Endothelial cell of umbilical vein (primary cell): ENCODE measurements at regions not wholly inside any gene's neighbourhood (a gene's known extent, or its start where the extent isn't known, plus 50 kb on each side); places are given as distances from the start of the nearest gene placed in this dataset.

Experiments
- BruUV-seq: library from RNA; stranded (reverse); fragments of 400-500 nt; replicated peaks from 2 replicates; lab custom pipeline; 2021; lab: Mats Ljungman, UMichigan
- CTCF ChIA-PET: fragments of 300-600, 350-600 bp; sonication (Branson Sonifier 250); formaldehyde crosslinking; loops from one replicate; lab custom pipeline; 2021; ENCODE audit warnings: antibody characterized with exemption, inconsistent platforms; lab: Charles Lee
- POLR2A ChIA-PET: fragments of 300-600, 350-600 bp; sonication (Branson Sonifier 250); formaldehyde crosslinking; loops from one replicate; lab custom pipeline; 2021; ENCODE audit warnings: antibody characterized with exemption, inconsistent platforms; lab: Charles Lee
- DNase-seq: peaks from one replicate; pipeline ENCODE4 v3.0.0-alpha.2; 2011; ENCODE audit warnings: low read depth, low spot score
- FAIRE-seq: peaks from 2 replicates; lab custom pipeline; 2011; peaks lifted over from hg19 to GRCh38; lab: Jason Lieb, UNC
- H2AFZ ChIP-seq: 2 replicates; pipeline ENCODE4 v1.6.0; 2012; ENCODE audit warnings: low read depth, low read length, control low read depth, inconsistent platforms
- H3K27ac ChIP-seq: 2 replicates; pipeline ENCODE4 v1.5.1; 2011; ENCODE audit warnings: low read depth, mild to moderate bottlenecking, control low read depth, low read length, moderate library complexity; ENCODE audit not compliant: insufficient read depth
- H3K27me3 ChIP-seq, 2 experiments: 2 replicates each; pipeline versions ENCODE4 v1.6.0 to v1.6.1; 2011; ENCODE audit warnings: low read length in 2 of 2, mixed read lengths in 1 of 2; ENCODE audit not compliant: control insufficient read depth in 2 of 2, insufficient read depth in 2 of 2
- H3K36me3 ChIP-seq, 2 experiments: 2 replicates in 1 of 2; 3 replicates in 1 of 2; pipeline ENCODE4 v1.5.1; 2011; ENCODE audit warnings: low read length in 2 of 2, mild to moderate bottlenecking in 1 of 2, moderate library complexity in 1 of 2; ENCODE audit not compliant: control insufficient read depth in 2 of 2, insufficient read depth in 2 of 2; ENCODE audit errors: extremely low read depth in 1 of 2
- H3K4me1 ChIP-seq: 3 replicates; pipeline ENCODE4 v1.5.1; 2011; ENCODE audit warnings: mild to moderate bottlenecking, low read length; ENCODE audit not compliant: control insufficient read depth, insufficient read depth; ENCODE audit errors: extremely low read depth
- H3K4me2 ChIP-seq: 2 replicates; pipeline ENCODE4 v1.6.1; 2011; ENCODE audit warnings: low read length, control low read depth, mixed read lengths; ENCODE audit not compliant: insufficient read depth
- H3K4me3 ChIP-seq, 3 experiments: fragments of 200-600 bp in 1 of 3; sonication (generic), shearing (Covaris generic) in 1 of 3; replicated peaks in 1 of 3; 2 replicates each; pipeline ENCODE4 v1.5.1; 2011 to 2016; ENCODE audit warnings: control low read depth in 3 of 3, low read length in 3 of 3, mild to moderate bottlenecking in 2 of 3, inconsistent platforms in 1 of 3, low read depth in 1 of 3, moderate library complexity in 1 of 3; ENCODE audit not compliant: insufficient read depth in 1 of 3
- H3K79me2 ChIP-seq: 2 replicates; pipeline ENCODE4 v1.6.0; 2012; ENCODE audit warnings: low read length, inconsistent platforms; ENCODE audit not compliant: control insufficient read depth, insufficient read depth
- H3K9ac ChIP-seq: replicated peaks from 2 replicates; pipeline ENCODE3; 2011; ENCODE audit warnings: low read length, control low read depth; ENCODE audit not compliant: insufficient read depth; ENCODE audit errors: extremely low read depth
- H3K9me1 ChIP-seq: replicated peaks from 3 replicates; pipeline ENCODE4 v1.6.0; 2011; ENCODE audit warnings: mild to moderate bottlenecking, low read length; ENCODE audit not compliant: control insufficient read depth, insufficient read depth; ENCODE audit errors: extremely low read depth
- H3K9me3 ChIP-seq: replicated peaks from 2 replicates; pipeline ENCODE4 v1.5.1; 2012; ENCODE audit warnings: low read length, inconsistent platforms; ENCODE audit not compliant: control insufficient read depth, insufficient read depth
- H4K20me1 ChIP-seq: replicated peaks from 2 replicates; pipeline ENCODE3; 2011; ENCODE audit warnings: mild to moderate bottlenecking, low read length; ENCODE audit not compliant: control insufficient read depth, insufficient read depth; ENCODE audit errors: extremely low read depth
- CTCF ChIP-seq, 2 donors: IDR thresholded peaks; 1 replicate in 1 of 2; 2 replicates in 1 of 2; pipeline ENCODE4 v1.5.1; 2011; ENCODE audit warnings: low read length in 2 of 2, mild to moderate bottlenecking in 2 of 2, moderate library complexity in 2 of 2, control low read depth in 1 of 2, inconsistent platforms in 1 of 2, low read depth in 1 of 2; ENCODE audit not compliant: insufficient read depth in 1 of 2; ENCODE audit errors: extremely low read depth in 1 of 2
- EZH2 ChIP-seq: IDR thresholded peaks from 2 replicates; pipeline ENCODE4 v1.6.1; 2012; ENCODE audit warnings: borderline replicate concordance, low read depth, mild to moderate bottlenecking, moderate library complexity, low read length, inconsistent platforms; ENCODE audit not compliant: severe bottlenecking
- FOS ChIP-seq: IDR thresholded peaks from 2 replicates; pipeline ENCODE4 v1.6.1; 2011; ENCODE audit warnings: mild to moderate bottlenecking, low read length, moderate library complexity, borderline replicate concordance; ENCODE audit not compliant: insufficient read depth
- GATA2 ChIP-seq: IDR thresholded peaks from 2 replicates; pipeline ENCODE4 v1.7.0; 2011; ENCODE audit warnings: low read depth, mild to moderate bottlenecking, moderate library complexity, mixed read lengths, low read length; ENCODE audit not compliant: insufficient read length, insufficient read depth
- JUN ChIP-seq: IDR thresholded peaks from 2 replicates; pipeline ENCODE4 v1.6.1; 2011; ENCODE audit warnings: borderline replicate concordance, low read depth; ENCODE audit not compliant: insufficient read length, insufficient read depth
- MAX ChIP-seq: IDR thresholded peaks from 2 replicates; pipeline ENCODE4 v1.6.1; 2011; ENCODE audit not compliant: insufficient read depth, insufficient read length
- MYC ChIP-seq: IDR thresholded peaks from one replicate; pipeline ENCODE4 v1.6.1; 2011; ENCODE audit warnings: mild to moderate bottlenecking, low read depth, low read length
- POLR2A ChIP-seq: IDR thresholded peaks from 2 replicates; pipeline ENCODE4 v1.6.1; 2012; ENCODE audit warnings: low read depth, mild to moderate bottlenecking, control low read depth, low read length
- POLR2AphosphoS5 ChIP-seq: IDR thresholded peaks from 2 replicates; pipeline ENCODE4 v1.6.1; 2012; ENCODE audit warnings: low read depth, mild to moderate bottlenecking, control low read depth, low read length, moderate library complexity; ENCODE audit not compliant: insufficient read depth
- dilution Hi-C: fragments of 300-500 bp; cut with MboI; formaldehyde crosslinking; loops from one replicate; pipeline ENCODE4 v1.15.0; 2019; ENCODE audit warnings: low sequenced_read_pairs; ENCODE audit not compliant: extremely low pct_ligation_motif_present
- intact Hi-C: fragments of 100-400 bp; cut with micrococcal nuclease; formaldehyde crosslinking; loops from one replicate; pipeline ENCODE4 v1.10.0; 2022

- intact Hi-C loops (no loop called here), dilution Hi-C loops (no loop called here)
- Histone ChIP-seq H3K4me1 (no peaks in the 10 kb centered on the region), H3K27ac (no peak overlapping the region), H3K4me2 (no peak overlapping the region), H3K36me3 (no peaks in the 10 kb centered on the region), H3K27me3 (peaks cover 0 to 2% of the 10 kb centered on the region in 2 experiments), H3K9me3 (no peaks in the 10 kb centered on the region), H3K9ac (no peak overlapping the region), H2AFZ (no peak overlapping the region), H3K9me1 (no peaks in the 10 kb centered on the region), H4K20me1 (no peaks in the 10 kb centered on the region), H3K4me3 (no peak overlapping the region), H3K79me2 (no peaks in the 10 kb centered on the region)
- ChIA-PET CTCF (interaction anchor here (2.4 kb wide), 1 partner anchor 10 kb away, joined by 5 read pairs; no protein-coding TSS in a partner anchor), POLR2A (no interaction called here)
- DNase-seq (no peak), FAIRE-seq (no peak)
- BruUV-seq: no TSS peak
- TF ChIP-seq POLR2A (no peak), MYC (no peak), JUN (no peak), CTCF (IDR thresholded peaks at IDR 0.05; ENCODE audit: extremely low read depth in 1 of 2, insufficient read depth in 1 of 2, low read depth in 1 of 2, low read length in 2 of 2) (no peak), GATA2 (no peak), POLR2AphosphoS5 (no peak), EZH2 (no peak), MAX (no peak), FOS (no peak)
Measured at GRCh38 chr2:217703102-217703501, 299.7 kb downstream of the TNS1 start.
